Osteoblast (primary cell): ENCODE measurements at regions not wholly inside any gene's neighbourhood (a gene's known extent, or its start where the extent isn't known, plus 50 kb on each side); places are given as distances from the start of the nearest gene placed in this dataset.

ENCODE experiments used
- DNase-seq: peaks from one replicate; pipeline ENCODE4 v3.0.0; 2011; ENCODE audit warnings: low spot score, mixed read lengths; ENCODE audit not compliant: insufficient read length; ENCODE audit errors: missing footprints
- H2AFZ ChIP-seq: 2 replicates; pipeline ENCODE4 v1.6.0; 2011; ENCODE audit warnings: mild to moderate bottlenecking, low read length
- H3K27ac ChIP-seq: 2 replicates; pipeline ENCODE4 v1.5.1; 2011; ENCODE audit warnings: mild to moderate bottlenecking, low read depth, low read length, moderate library complexity
- H3K27me3 ChIP-seq: 2 replicates; pipeline ENCODE4 v1.6.0; 2012; ENCODE audit warnings: mild to moderate bottlenecking, control low read depth, inconsistent platforms, low read length, moderate library complexity; ENCODE audit not compliant: insufficient read depth
- H3K36me3 ChIP-seq: 2 replicates; pipeline ENCODE4 v1.5.1; 2011; ENCODE audit warnings: mild to moderate bottlenecking, low read length, control low read depth, moderate library complexity; ENCODE audit not compliant: insufficient read depth
- H3K4me1 ChIP-seq: 2 replicates; pipeline ENCODE4 v1.5.1; 2011; ENCODE audit warnings: mild to moderate bottlenecking, low read length, control low read depth, moderate library complexity; ENCODE audit not compliant: insufficient read depth
- H3K4me2 ChIP-seq: 2 replicates; pipeline ENCODE4 v1.6.0; 2011; ENCODE audit warnings: mild to moderate bottlenecking, low read length; ENCODE audit not compliant: insufficient read depth
- H3K4me3 ChIP-seq: fragments of 200-600 bp; sonication (generic); 3 replicates; pipeline ENCODE4 v1.5.1; 2012; ENCODE audit warnings: mild to moderate bottlenecking, low read length, inconsistent platforms; ENCODE audit not compliant: insufficient read depth
- H3K79me2 ChIP-seq: 2 replicates; pipeline ENCODE4 v1.6.0; 2012; ENCODE audit warnings: mild to moderate bottlenecking, low read length, control low read depth, inconsistent platforms; ENCODE audit not compliant: insufficient read depth
- H3K9me3 ChIP-seq: 2 replicates; pipeline ENCODE4 v1.5.1; 2011; ENCODE audit warnings: low read depth, low read length, control low read depth
- H4K20me1 ChIP-seq: 2 replicates; pipeline ENCODE4 v1.6.0; 2012; ENCODE audit warnings: mild to moderate bottlenecking, low read length, control low read depth; ENCODE audit not compliant: insufficient read depth
- TF ChIP-seq, protein P1 (sequence below): IDR thresholded peaks from 2 replicates; pipeline ENCODE4 v1.5.1; 2011; ENCODE audit warnings: mild to moderate bottlenecking, low read depth, low read length, moderate library complexity; ENCODE audit errors: extremely low read depth

DNA sequence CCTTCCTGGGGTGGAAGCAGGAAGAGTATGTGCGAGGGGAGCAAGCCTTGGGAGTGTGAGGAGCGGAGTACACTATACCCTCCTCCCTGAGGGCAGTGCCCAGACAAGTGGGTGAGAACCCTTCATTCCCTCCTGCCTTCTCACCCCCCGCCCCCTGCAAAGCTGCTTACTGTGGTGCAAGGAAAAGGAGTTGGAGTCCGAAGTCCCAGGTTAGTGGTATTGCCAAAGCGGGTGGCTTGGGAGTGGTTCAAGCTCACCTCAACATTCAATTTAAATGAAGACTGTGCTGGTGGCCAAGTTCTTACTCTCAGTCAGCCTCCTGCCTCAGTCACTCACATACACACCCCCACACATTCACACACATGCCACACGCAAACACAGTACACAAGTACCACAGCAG, 74.7 kb upstream of the PRDM1 start:
- H3K79me2 ChIP-seq = no peaks in the 10 kb centered on the region
- H3K4me3 ChIP-seq = no peak overlapping the region
- H3K4me2 ChIP-seq = no peak overlapping the region
- no peaks in the 10 kb centered on the region for H3K9me3 ChIP-seq
- DNase-seq = no peak
- TF ChIP-seq, protein P1, sequence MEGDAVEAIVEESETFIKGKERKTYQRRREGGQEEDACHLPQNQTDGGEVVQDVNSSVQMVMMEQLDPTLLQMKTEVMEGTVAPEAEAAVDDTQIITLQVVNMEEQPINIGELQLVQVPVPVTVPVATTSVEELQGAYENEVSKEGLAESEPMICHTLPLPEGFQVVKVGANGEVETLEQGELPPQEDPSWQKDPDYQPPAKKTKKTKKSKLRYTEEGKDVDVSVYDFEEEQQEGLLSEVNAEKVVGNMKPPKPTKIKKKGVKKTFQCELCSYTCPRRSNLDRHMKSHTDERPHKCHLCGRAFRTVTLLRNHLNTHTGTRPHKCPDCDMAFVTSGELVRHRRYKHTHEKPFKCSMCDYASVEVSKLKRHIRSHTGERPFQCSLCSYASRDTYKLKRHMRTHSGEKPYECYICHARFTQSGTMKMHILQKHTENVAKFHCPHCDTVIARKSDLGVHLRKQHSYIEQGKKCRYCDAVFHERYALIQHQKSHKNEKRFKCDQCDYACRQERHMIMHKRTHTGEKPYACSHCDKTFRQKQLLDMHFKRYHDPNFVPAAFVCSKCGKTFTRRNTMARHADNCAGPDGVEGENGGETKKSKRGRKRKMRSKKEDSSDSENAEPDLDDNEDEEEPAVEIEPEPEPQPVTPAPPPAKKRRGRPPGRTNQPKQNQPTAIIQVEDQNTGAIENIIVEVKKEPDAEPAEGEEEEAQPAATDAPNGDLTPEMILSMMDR = no peak
- H3K27me3 ChIP-seq = peaks cover 8% of the 10 kb centered on the region
- no peak overlapping the region for H3K27ac ChIP-seq
- no peak overlapping the region for H2AFZ ChIP-seq
- no peaks in the 10 kb centered on the region for H4K20me1 ChIP-seq
- H3K36me3 ChIP-seq = no peaks in the 10 kb centered on the region
- H3K4me1 ChIP-seq = no peaks in the 10 kb centered on the region

- H3K79me2 ChIP-seq = no peaks in the 10 kb centered on the region
- TF ChIP-seq, protein P1 = no peak
- H3K27me3 ChIP-seq = no peaks in the 10 kb centered on the region
- no peak overlapping the region for H3K4me2 ChIP-seq
- H2AFZ ChIP-seq = peak overlapping the region; percentile 3
- no peak for DNase-seq
- no peak overlapping the region for H3K4me3 ChIP-seq
- no peaks in the 10 kb centered on the region for H4K20me1 ChIP-seq
- H3K4me1 ChIP-seq = no peaks in the 10 kb centered on the region
- no peak overlapping the region for H3K27ac ChIP-seq
- no peaks in the 10 kb centered on the region for H3K36me3 ChIP-seq
- H3K9me3 ChIP-seq = no peaks in the 10 kb centered on the region
Measured at GRCh38 chr6:106005954-106006353, 80.2 kb upstream of the PRDM1 start.

DNA sequence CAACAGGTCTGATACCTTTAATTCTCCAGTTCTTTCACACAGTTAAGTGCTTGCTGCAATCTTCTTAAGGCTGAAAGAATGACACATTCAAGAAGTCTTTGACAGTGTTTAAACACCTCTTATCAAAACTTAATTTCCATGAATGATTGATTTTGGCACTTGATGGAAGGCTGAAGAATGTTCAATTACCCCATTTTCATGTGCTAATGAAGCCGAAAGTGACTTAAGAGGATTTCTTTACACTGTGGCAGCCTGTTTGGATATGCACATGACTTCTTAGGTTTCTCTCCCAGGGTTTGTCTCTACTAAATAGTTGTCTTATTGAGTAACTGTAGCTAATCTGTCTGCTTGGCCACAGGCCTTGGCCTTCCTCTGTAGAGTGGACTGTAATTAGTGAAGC, 81.1 kb upstream of the PRDM1 start:
- no peaks in the 10 kb centered on the region for H3K9me3 ChIP-seq
- no peak overlapping the region for H2AFZ ChIP-seq
- H3K36me3 ChIP-seq = no peaks in the 10 kb centered on the region
- H4K20me1 ChIP-seq = no peaks in the 10 kb centered on the region
- H3K4me1 ChIP-seq = no peaks in the 10 kb centered on the region
- no peak for DNase-seq
- H3K79me2 ChIP-seq = no peaks in the 10 kb centered on the region
- TF ChIP-seq, protein P1 = no peak
- H3K27me3 ChIP-seq = no peaks in the 10 kb centered on the region
- no peak overlapping the region for H3K4me3 ChIP-seq
- H3K4me2 ChIP-seq = no peak overlapping the region
- H3K27ac ChIP-seq = no peak overlapping the region

- H4K20me1 ChIP-seq = no peaks in the 10 kb centered on the region
- no peak for DNase-seq
- no peaks in the 10 kb centered on the region for H3K9me3 ChIP-seq
- TF ChIP-seq, protein P1 = no peak
- no peak overlapping the region for H3K27ac ChIP-seq
- no peak overlapping the region for H3K4me3 ChIP-seq
- H3K79me2 ChIP-seq = no peaks in the 10 kb centered on the region
- H2AFZ ChIP-seq = peak overlapping the region; percentile 4
- no peak overlapping the region for H3K4me2 ChIP-seq
- H3K4me1 ChIP-seq = no peaks in the 10 kb centered on the region
- H3K27me3 ChIP-seq = no peaks in the 10 kb centered on the region
- H3K36me3 ChIP-seq = no peaks in the 10 kb centered on the region
Measured at GRCh38 chr6:106003268-106003987, 82.7 kb upstream of the PRDM1 start.
